Mesenchymal stem cell (in vitro differentiated cells and primary cell): ENCODE measurements at regions not wholly inside any gene's neighbourhood (a gene's known extent, or its start where the extent isn't known, plus 50 kb on each side); places are given as distances from the start of the nearest gene placed in this dataset.

Experiments
- DNase-seq: peaks from one replicate; pipeline ENCODE4 v3.0.0-alpha.2; 2013
- H2AFZ ChIP-seq: one replicate; pipeline ENCODE4 v1.6.1; 2013; ENCODE audit warnings: low read depth, mild to moderate bottlenecking, control low read depth, inconsistent platforms, low read length, moderate library complexity
- H2AK5ac ChIP-seq: 2 replicates; pipeline ENCODE4 v1.6.1; 2013; ENCODE audit warnings: low read length, moderate library complexity, mild to moderate bottlenecking, inconsistent platforms; ENCODE audit not compliant: severe bottlenecking
- H2BK120ac ChIP-seq: one replicate; pipeline ENCODE4 v1.6.1; 2013; ENCODE audit warnings: low read depth, mild to moderate bottlenecking, inconsistent platforms, low read length, moderate library complexity
- H2BK12ac ChIP-seq, 2 experiments: one replicate each; pipeline ENCODE4 v1.6.1; 2013; ENCODE audit warnings: inconsistent platforms in 2 of 2, low read length in 2 of 2, mild to moderate bottlenecking in 2 of 2, moderate library complexity in 2 of 2, control low read depth in 1 of 2
- H2BK15ac ChIP-seq: one replicate; pipeline ENCODE4 v1.6.1; 2013; ENCODE audit warnings: mild to moderate bottlenecking, low read depth, inconsistent platforms; ENCODE audit not compliant: poor library complexity, severe bottlenecking
- H2BK5ac ChIP-seq: 2 replicates; pipeline ENCODE4 v1.6.1; 2013; ENCODE audit warnings: low read depth, mild to moderate bottlenecking, low read length, control low read depth, inconsistent platforms; ENCODE audit not compliant: poor library complexity, severe bottlenecking
- H3K14ac ChIP-seq, 2 experiments: one replicate each; pipeline ENCODE4 v1.6.1; 2013; ENCODE audit warnings: inconsistent platforms in 2 of 2, low read length in 2 of 2, control low read depth in 1 of 2, mild to moderate bottlenecking in 1 of 2, moderate library complexity in 1 of 2
- H3K18ac ChIP-seq, 2 experiments: one replicate each; pipeline ENCODE4 v1.6.1; 2013; ENCODE audit warnings: inconsistent platforms in 2 of 2, low read length in 2 of 2, control low read depth in 1 of 2, low read depth in 1 of 2, mild to moderate bottlenecking in 1 of 2
- H3K23ac ChIP-seq, 2 experiments: one replicate each; pipeline ENCODE4 v1.6.1; 2013; ENCODE audit warnings: inconsistent platforms in 2 of 2, low read length in 2 of 2, mild to moderate bottlenecking in 2 of 2, moderate library complexity in 2 of 2, control low read depth in 1 of 2
- H3K27ac ChIP-seq: 2 replicates; pipeline ENCODE4 v1.5.1; 2013; ENCODE audit warnings: mild to moderate bottlenecking, moderate library complexity, low read length, control low read depth, inconsistent platforms; ENCODE audit not compliant: poor library complexity, severe bottlenecking
- H3K27me3 ChIP-seq, 2 experiments: 2 replicates each; pipeline versions ENCODE4 v1.6.1 to v1.7.0; 2013; ENCODE audit warnings: low read length in 2 of 2, mild to moderate bottlenecking in 2 of 2, moderate library complexity in 2 of 2, control low read depth in 1 of 2, inconsistent platforms in 1 of 2; ENCODE audit not compliant: control insufficient read depth in 1 of 2, insufficient read depth in 1 of 2
- H3K36me3 ChIP-seq, 2 experiments: 2 replicates each; pipeline versions ENCODE4 v1.6.1 to v1.7.0; 2013; ENCODE audit warnings: low read length in 2 of 2, control low read depth in 1 of 2, inconsistent platforms in 1 of 2, low read depth in 1 of 2, mild to moderate bottlenecking in 1 of 2; ENCODE audit not compliant: insufficient read depth in 2 of 2, control insufficient read depth in 1 of 2
- H3K4ac ChIP-seq, 2 experiments: one replicate each; pipeline ENCODE4 v1.6.1; 2013; ENCODE audit warnings: inconsistent platforms in 2 of 2, low read length in 2 of 2, mild to moderate bottlenecking in 2 of 2, moderate library complexity in 2 of 2, control low read depth in 1 of 2, low read depth in 1 of 2
- H3K4me1 ChIP-seq: 2 replicates; pipeline ENCODE4 v1.6.1; 2013; ENCODE audit warnings: low read depth, low read length, control low read depth; ENCODE audit not compliant: control insufficient read depth, insufficient read depth
- H3K4me2 ChIP-seq: 2 replicates; pipeline ENCODE4 v1.6.1; 2013; ENCODE audit warnings: low read length, mild to moderate bottlenecking, inconsistent platforms; ENCODE audit not compliant: poor library complexity, severe bottlenecking
- H3K4me3 ChIP-seq, 2 experiments: 2 replicates each; pipeline versions ENCODE4 v1.5.1 to v1.7.0; 2013; ENCODE audit warnings: low read length in 2 of 2, mild to moderate bottlenecking in 2 of 2, control low read depth in 1 of 2, low read depth in 1 of 2; ENCODE audit not compliant: insufficient read depth in 1 of 2
- H3K79me1 ChIP-seq: replicated peaks from 2 replicates; pipeline ENCODE4 v1.6.1; 2013; ENCODE audit warnings: mild to moderate bottlenecking, control low read depth, low read length, inconsistent platforms; ENCODE audit not compliant: poor library complexity, severe bottlenecking
- H3K9ac ChIP-seq: 2 replicates; pipeline ENCODE4 v1.7.0; 2013; ENCODE audit warnings: mild to moderate bottlenecking, low read length, moderate library complexity
- H3K9me3 ChIP-seq: 2 replicates; pipeline ENCODE4 v1.7.0; 2013; ENCODE audit warnings: mild to moderate bottlenecking, low read length; ENCODE audit not compliant: control insufficient read depth
- H4K8ac ChIP-seq: one replicate; pipeline ENCODE4 v1.6.1; 2013; ENCODE audit warnings: inconsistent platforms, mild to moderate bottlenecking, low read length, moderate library complexity
- H4K91ac ChIP-seq: one replicate; pipeline ENCODE4 v1.6.1; 2013; ENCODE audit warnings: mild to moderate bottlenecking, low read length, inconsistent platforms
- WGBS: methylation state at CpG from one replicate; pipeline ENCODE4 v1.1.7; 2013; ENCODE audit warnings: mixed read lengths; 5-methylcytosine and 5-hydroxymethylcytosine counted together

DNA sequence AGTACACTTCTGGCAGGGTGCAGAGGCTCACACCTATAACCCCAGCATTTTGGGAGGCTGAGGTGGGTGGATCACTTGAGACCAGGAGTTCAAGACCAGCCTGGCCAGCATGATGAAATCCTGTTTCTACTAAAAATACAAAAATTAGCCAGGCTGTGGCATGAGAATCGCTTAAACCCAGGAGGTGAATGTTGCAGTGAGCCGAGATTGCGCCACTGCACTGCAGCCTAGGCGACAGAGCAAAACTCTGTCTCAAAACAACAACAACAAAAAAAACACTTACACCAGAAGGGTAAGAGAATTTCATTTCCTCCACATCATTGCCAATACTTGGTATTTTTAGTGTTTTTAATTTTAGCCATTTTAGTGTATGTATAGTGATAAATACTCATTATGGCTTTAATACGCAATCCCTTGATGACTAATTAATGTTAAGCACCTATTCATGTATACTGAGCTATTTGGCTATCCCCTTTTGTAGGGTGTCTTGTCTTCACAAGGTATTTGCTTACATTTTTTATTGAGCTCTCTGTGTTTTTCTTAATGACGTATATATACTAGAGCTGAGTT is 77.1 kb upstream of the TNR start:
- no peaks in the 10 kb centered on the region for H3K79me1 ChIP-seq
- H3K18ac ChIP-seq = no peak overlapping the region
- H2BK5ac ChIP-seq = no peak overlapping the region
- H3K9ac ChIP-seq = no peak overlapping the region
- H4K91ac ChIP-seq = no peak overlapping the region
- no peak for DNase-seq
- no peaks in the 10 kb centered on the region for H3K36me3 ChIP-seq
- H2AFZ ChIP-seq = no peak overlapping the region
- no peak overlapping the region for H2BK15ac ChIP-seq
- H3K4me3 ChIP-seq = no peak overlapping the region
- no peak overlapping the region for H3K14ac ChIP-seq
- no peaks in the 10 kb centered on the region for H3K9me3 ChIP-seq
- no peak overlapping the region for H3K27ac ChIP-seq
- no peak overlapping the region for H3K23ac ChIP-seq
- H3K27me3 ChIP-seq = no peaks in the 10 kb centered on the region
- no peak overlapping the region for H2BK120ac ChIP-seq
- H4K8ac ChIP-seq = no peak overlapping the region
- WGBS = 100% methylated on average over 3 of the region's 6 CpGs
- no peak overlapping the region for H2BK12ac ChIP-seq
- H3K4me2 ChIP-seq = no peak overlapping the region
- H3K4me1 ChIP-seq = no peaks in the 10 kb centered on the region
- no peak overlapping the region for H2AK5ac ChIP-seq
- no peak overlapping the region for H3K4ac ChIP-seq

DNA sequence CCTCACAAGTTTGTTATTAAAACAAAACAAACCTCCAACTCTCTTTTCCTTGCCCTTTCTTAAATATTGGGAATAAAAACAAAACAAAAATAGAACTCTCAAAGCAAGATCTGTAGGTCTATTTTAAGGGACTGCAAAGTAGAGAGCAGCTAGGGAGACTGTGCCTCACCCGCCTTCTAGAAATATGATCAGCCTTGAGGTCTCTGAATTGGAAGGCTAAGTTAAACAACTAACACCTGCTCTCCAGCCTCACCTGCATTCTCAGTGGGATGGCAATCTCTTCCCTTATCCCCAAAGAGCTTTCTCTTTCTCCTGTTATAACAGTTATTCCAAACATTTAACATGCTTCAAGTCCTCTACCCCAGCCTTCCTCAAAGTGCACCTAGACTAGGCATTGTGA is 75.5 kb upstream of the TNR start:
- no peak overlapping the region for H3K18ac ChIP-seq
- WGBS = 96% methylated on average over 1 of the region's 1 CpG

DNA sequence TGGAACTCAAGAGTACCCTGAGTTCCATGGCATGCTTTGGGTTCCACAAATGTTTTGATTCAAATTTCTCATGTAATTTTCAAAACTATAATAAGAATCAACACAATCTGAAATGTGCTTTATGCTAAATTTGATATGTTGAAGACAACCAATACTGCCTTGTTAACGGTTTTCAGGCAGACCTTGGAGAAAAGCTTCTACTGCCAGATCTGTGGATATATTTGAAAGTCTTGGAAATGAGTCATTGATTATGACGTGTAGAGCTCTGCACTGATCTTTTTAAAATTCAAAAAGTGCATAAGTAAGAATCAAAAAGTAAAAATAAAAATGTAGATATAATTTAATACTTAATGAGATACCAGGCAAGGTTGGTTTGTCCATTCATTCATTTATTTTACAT is 74.0 kb upstream of the TNR start:
- Histone ChIP-seq H4K91ac (no peak overlapping the region), H3K18ac (no peak overlapping the region), H3K4me1 (no peaks in the 10 kb centered on the region), H3K4me3 (no peak overlapping the region), H3K9ac (no peak overlapping the region), H3K14ac (no peak overlapping the region), H2BK15ac (no peak overlapping the region), H3K36me3 (no peaks in the 10 kb centered on the region), H2AK5ac (no peak overlapping the region), H2AFZ (no peak overlapping the region), H3K4ac (no peak overlapping the region), H2BK5ac (no peak overlapping the region), H4K8ac (no peak overlapping the region), H2BK12ac (no peak overlapping the region), H3K27ac (no peak overlapping the region), H3K4me2 (no peak overlapping the region), H3K23ac (no peak overlapping the region), H3K9me3 (no peaks in the 10 kb centered on the region), H3K79me1 (no peaks in the 10 kb centered on the region), H2BK120ac (no peak overlapping the region), H3K27me3 (no peaks in the 10 kb centered on the region)
- no peak for DNase-seq
- WGBS = 93% methylated on average over 1 of the region's 2 CpGs

More for the DNA sequence above, 75.5 kb upstream of the TNR start:
- Histone ChIP-seq H3K79me1 (no peaks in the 10 kb centered on the region), H3K23ac (no peak overlapping the region), H3K4ac (no peak overlapping the region), H3K36me3 (no peaks in the 10 kb centered on the region), H4K8ac (no peak overlapping the region), H3K4me2 (no peak overlapping the region), H2BK12ac (no peak overlapping the region), H3K4me3 (no peak overlapping the region), H2BK120ac (no peak overlapping the region), H2BK5ac (no peak overlapping the region), H3K4me1 (no peaks in the 10 kb centered on the region), H2AK5ac (no peak overlapping the region), H2BK15ac (no peak overlapping the region), H3K14ac (no peak overlapping the region), H4K91ac (no peak overlapping the region), H3K27ac (no peak overlapping the region), H3K27me3 (no peaks in the 10 kb centered on the region), H3K9ac (no peak overlapping the region), H3K9me3 (no peaks in the 10 kb centered on the region), H2AFZ (no peak overlapping the region)
- no peak for DNase-seq

DNA sequence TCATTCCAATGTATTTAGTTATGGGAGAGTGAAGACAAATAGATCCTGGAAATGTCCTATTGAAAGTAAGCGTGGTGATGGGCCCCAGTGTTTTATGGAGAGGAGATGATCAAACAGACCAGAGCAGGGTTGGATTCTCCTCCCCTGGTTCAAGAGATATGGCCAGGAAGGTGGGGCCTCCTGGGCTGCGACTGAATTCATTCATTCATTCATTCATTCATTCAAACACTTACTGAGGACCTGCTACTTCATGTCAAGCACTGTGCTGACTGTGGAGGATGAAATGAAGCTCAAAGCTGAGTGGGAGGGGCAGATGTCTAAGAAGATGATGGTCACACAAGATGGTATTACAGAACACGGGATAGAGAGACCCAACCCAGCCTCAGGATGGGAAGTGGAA is 71.5 kb upstream of the TNR start:
- no peaks in the 10 kb centered on the region for H3K27me3 ChIP-seq
- H3K4me3 ChIP-seq = no peak overlapping the region
- H3K23ac ChIP-seq = no peak overlapping the region
- H3K79me1 ChIP-seq = no peaks in the 10 kb centered on the region
- no peak overlapping the region for H4K8ac ChIP-seq
- H3K9ac ChIP-seq = no peak overlapping the region
- H3K36me3 ChIP-seq = no peaks in the 10 kb centered on the region
- H3K9me3 ChIP-seq = no peaks in the 10 kb centered on the region
- H3K27ac ChIP-seq = no peak overlapping the region
- H3K4me2 ChIP-seq = no peak overlapping the region
- H2BK12ac ChIP-seq = no peak overlapping the region
- no peak overlapping the region for H3K18ac ChIP-seq
- no peak overlapping the region for H4K91ac ChIP-seq
- no peak overlapping the region for H2BK5ac ChIP-seq
- no peak overlapping the region for H2AFZ ChIP-seq
- DNase-seq = no peak
- H3K4ac ChIP-seq = no peak overlapping the region
- H2AK5ac ChIP-seq = no peak overlapping the region
- WGBS = 72% methylated on average over 2 of the region's 3 CpGs
- H3K14ac ChIP-seq = no peak overlapping the region
- no peak overlapping the region for H2BK120ac ChIP-seq
- no peak overlapping the region for H2BK15ac ChIP-seq
- no peaks in the 10 kb centered on the region for H3K4me1 ChIP-seq
